Neuronal stem cell (in vitro differentiated cells): ENCODE measurements at regions not wholly inside any gene's neighbourhood (a gene's known extent, or its start where the extent isn't known, plus 50 kb on each side); places are given as distances from the start of the nearest gene placed in this dataset.

Experiments used
- DNase-seq: peaks from one replicate; pipeline ENCODE4 v3.0.0-alpha.2; 2013; ENCODE audit warnings: low spot score
- H2AFZ ChIP-seq: one replicate; pipeline ENCODE4 v1.6.1; 2013; ENCODE audit warnings: mild to moderate bottlenecking, low read length, inconsistent platforms
- H2AK5ac ChIP-seq: 2 replicates; pipeline ENCODE4 v1.6.1; 2013; ENCODE audit warnings: low read depth, mild to moderate bottlenecking, inconsistent platforms, low read length, moderate library complexity, mixed read lengths
- H2BK120ac ChIP-seq: 2 replicates; pipeline ENCODE4 v1.6.1; 2013; ENCODE audit warnings: low read depth, mild to moderate bottlenecking, inconsistent platforms, low read length, moderate library complexity, mixed read lengths
- H2BK12ac ChIP-seq: one replicate; pipeline ENCODE4 v1.6.1; 2013; ENCODE audit warnings: low read length, inconsistent platforms
- H2BK15ac ChIP-seq: 2 replicates; pipeline ENCODE4 v1.6.1; 2013; ENCODE audit warnings: mild to moderate bottlenecking, low read length, inconsistent platforms, mixed read lengths
- H2BK5ac ChIP-seq: one replicate; pipeline ENCODE4 v1.6.1; 2013; ENCODE audit warnings: inconsistent platforms, mild to moderate bottlenecking, low read length, moderate library complexity
- H3K14ac ChIP-seq: one replicate; pipeline ENCODE4 v1.6.1; 2013; ENCODE audit warnings: low read length, inconsistent platforms
- H3K18ac ChIP-seq: 2 replicates; pipeline ENCODE4 v1.6.1; 2013; ENCODE audit warnings: low read length, inconsistent platforms
- H3K23ac ChIP-seq: 2 replicates; pipeline ENCODE4 v1.6.1; 2013; ENCODE audit warnings: low read depth, mild to moderate bottlenecking, mixed read lengths, low read length, inconsistent platforms; ENCODE audit not compliant: poor library complexity
- H3K27ac ChIP-seq: replicated peaks from 3 replicates; pipeline ENCODE4 v1.5.1; 2013; ENCODE audit warnings: low read length, inconsistent platforms
- H3K27me3 ChIP-seq, 3 experiments: 2 replicates each; pipeline ENCODE4 v1.6.1; 2013; ENCODE audit warnings: low read length in 3 of 3, mild to moderate bottlenecking in 2 of 3, inconsistent platforms in 1 of 3, low read depth in 1 of 3, mixed read lengths in 1 of 3, moderate library complexity in 1 of 3; ENCODE audit not compliant: control insufficient read depth in 3 of 3, insufficient read depth in 3 of 3
- H3K36me3 ChIP-seq, 2 donors: replicated peaks in 1 of 2; 2 replicates each; pipeline ENCODE4 v1.6.1; 2013; ENCODE audit warnings: low read length in 2 of 2; ENCODE audit not compliant: control insufficient read depth in 2 of 2, insufficient read depth in 2 of 2
- H3K4ac ChIP-seq: 2 replicates; pipeline ENCODE4 v1.6.1; 2013; ENCODE audit warnings: inconsistent platforms, mild to moderate bottlenecking, low read length, moderate library complexity
- H3K4me1 ChIP-seq, 2 donors: 1 replicate in 1 of 2; 2 replicates in 1 of 2; pipeline ENCODE4 v1.6.1; 2013; ENCODE audit warnings: low read length in 2 of 2, low read depth in 1 of 2; ENCODE audit not compliant: control insufficient read depth in 2 of 2, insufficient read depth in 1 of 2
- H3K4me2 ChIP-seq: one replicate; pipeline ENCODE4 v1.6.1; 2013; ENCODE audit warnings: mild to moderate bottlenecking, low read length, inconsistent platforms; ENCODE audit not compliant: insufficient read depth, poor library complexity, severe bottlenecking
- H3K4me3 ChIP-seq, 2 donors: 2 replicates each; pipeline ENCODE4 v1.5.1; 2013; ENCODE audit warnings: low read length in 2 of 2, mild to moderate bottlenecking in 2 of 2, inconsistent platforms in 1 of 2, moderate library complexity in 1 of 2
- H3K79me1 ChIP-seq: one replicate; pipeline ENCODE4 v1.6.1; 2013; ENCODE audit warnings: low read depth, mild to moderate bottlenecking, inconsistent platforms, low read length, moderate library complexity
- H3K9ac ChIP-seq: one replicate; pipeline ENCODE4 v1.6.1; 2013; ENCODE audit warnings: mild to moderate bottlenecking, low read depth, low read length, inconsistent platforms; ENCODE audit not compliant: poor library complexity
- H3K9me3 ChIP-seq, 2 donors: replicated peaks in 1 of 2; 2 replicates each; pipeline versions ENCODE3 to v1.6.1; 2013; ENCODE audit warnings: low read length in 2 of 2, mild to moderate bottlenecking in 2 of 2, inconsistent platforms in 1 of 2, low read depth in 1 of 2, mixed read lengths in 1 of 2, moderate library complexity in 1 of 2; ENCODE audit not compliant: control insufficient read depth in 2 of 2, insufficient read depth in 1 of 2
- H4K8ac ChIP-seq: one replicate; pipeline ENCODE4 v1.6.1; 2013; ENCODE audit warnings: low read depth, mild to moderate bottlenecking, inconsistent platforms, low read length, moderate library complexity
- H4K91ac ChIP-seq: one replicate; pipeline ENCODE4 v1.6.1; 2013; ENCODE audit warnings: low read length, low read depth, mild to moderate bottlenecking, inconsistent platforms; ENCODE audit not compliant: poor library complexity
- WGBS, 2 donors: extraction: QIAGEN DNeasy Blood & Tissue Kit; methylation state at CpG; one replicate each; pipeline ENCODE4 v1.1.7; 2013; ENCODE audit warnings: missing lambda C conversion rate in 2 of 2, mixed read lengths in 1 of 2; ENCODE audit not compliant: insufficient read length in 2 of 2, insufficient replicate concordance in 1 of 2; ENCODE audit errors: extremely low coverage in 2 of 2; 5-methylcytosine and 5-hydroxymethylcytosine counted together

DNA sequence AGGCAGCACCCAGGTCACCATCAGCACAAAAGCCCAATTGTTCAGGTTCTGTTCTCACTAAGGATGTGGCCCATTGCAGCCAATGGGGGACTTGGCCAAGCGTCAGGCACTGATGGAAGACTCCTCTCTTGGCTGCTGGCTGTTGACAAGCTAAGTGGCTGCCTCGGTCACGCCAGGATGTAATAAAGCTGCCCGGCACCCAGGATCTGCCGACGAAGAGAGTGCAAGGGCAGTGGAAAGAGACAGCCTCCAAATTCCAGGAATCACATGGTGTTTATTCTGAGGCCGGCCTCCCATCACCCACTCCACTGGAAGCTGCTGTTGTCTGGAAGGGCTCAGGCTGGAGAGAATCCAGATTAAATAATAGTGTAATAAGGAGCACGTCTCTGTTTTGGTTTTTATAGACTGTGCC, 451.8 kb upstream of the TBX3 start:
- Histone ChIP-seq H3K4me1 (peaks cover 0 to 3% of the 10 kb centered on the region in 2 donors), H3K9ac (no peak overlapping the region), H3K79me1 (no peaks in the 10 kb centered on the region), H3K4ac (no peak overlapping the region), H2BK15ac (no peak overlapping the region), H3K27ac (no peak overlapping the region), H4K8ac (no peak overlapping the region), H2AFZ (no peak overlapping the region), H3K14ac (no peak overlapping the region), H3K4me3 (no peak overlapping the region), H2BK5ac (no peak overlapping the region), H3K18ac (no peak overlapping the region), H2AK5ac (no peak overlapping the region), H3K9me3 (peaks cover 0 to 2% of the 10 kb centered on the region in 2 donors), H3K4me2 (no peak overlapping the region), H3K27me3 (no peaks in the 10 kb centered on the region), H3K23ac (no peak overlapping the region), H2BK120ac (no peak overlapping the region), H3K36me3 (no peaks in the 10 kb centered on the region), H4K91ac (no peak overlapping the region), H2BK12ac (no peak overlapping the region)
- no peak for DNase-seq
- no CpG with 5 or more reads among the region's 8 CpGs for WGBS, 2 donors

DNA sequence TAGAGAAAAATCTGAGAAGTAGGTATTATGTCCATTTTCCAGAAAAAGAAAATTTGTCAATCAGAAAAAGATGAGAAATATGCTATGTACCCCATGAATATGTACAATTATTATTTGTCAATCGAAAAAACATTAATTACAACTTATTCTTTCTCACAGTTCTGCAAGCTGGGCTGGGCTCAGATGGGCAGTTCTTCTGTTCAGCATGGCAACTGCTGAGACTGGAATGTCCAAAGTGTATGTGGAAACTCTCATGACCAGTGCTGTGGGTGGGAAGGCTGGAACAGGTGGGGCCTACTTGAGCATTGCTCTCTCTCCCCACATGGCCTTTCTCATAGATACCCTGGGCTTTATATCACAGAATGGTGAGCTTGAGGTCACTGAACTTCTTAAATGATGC, 450.3 kb upstream of the TBX3 start:
- no peak overlapping the region for H3K4me2 ChIP-seq

DNA sequence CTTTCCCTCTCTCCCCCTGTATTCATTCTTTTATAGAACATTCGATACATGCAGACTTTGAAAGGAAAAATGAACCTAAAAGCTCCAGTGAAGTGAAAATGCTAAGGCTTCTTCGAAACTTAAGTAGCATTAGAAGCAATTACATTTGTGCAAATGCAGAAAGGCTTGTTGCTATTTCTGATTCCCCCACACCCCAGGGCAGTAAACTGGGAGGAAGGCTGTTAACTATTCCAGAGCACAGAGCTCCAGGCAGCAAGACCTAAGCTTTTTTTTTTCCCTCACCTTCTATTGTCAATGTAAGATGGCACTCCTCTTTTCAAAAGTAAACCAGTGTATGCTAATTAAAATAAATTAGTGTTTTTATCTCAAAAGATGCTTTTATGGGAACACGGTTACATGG, 448.9 kb upstream of the TBX3 start:
- no peak overlapping the region for H2BK120ac ChIP-seq
- peaks cover 0 to 3% of the 10 kb centered on the region in 2 donors for H3K4me1 ChIP-seq
- no peak overlapping the region for H3K14ac ChIP-seq
- H3K23ac ChIP-seq = no peak overlapping the region
- no peak overlapping the region for H4K8ac ChIP-seq
- H3K27ac ChIP-seq = no peak overlapping the region
- no peaks in the 10 kb centered on the region for H3K79me1 ChIP-seq
- H3K9me3 ChIP-seq = peaks cover 0 to 2% of the 10 kb centered on the region in 2 donors
- H3K9ac ChIP-seq = no peak overlapping the region
- no peaks in the 10 kb centered on the region for H3K27me3 ChIP-seq
- no peak overlapping the region for H3K4me2 ChIP-seq
- H2AK5ac ChIP-seq = no peak overlapping the region
- no CpG with 5 or more reads among the region's 3 CpGs for WGBS, 2 donors
- H4K91ac ChIP-seq = no peak overlapping the region
- no peak overlapping the region for H3K4ac ChIP-seq
- no peak overlapping the region for H2AFZ ChIP-seq
- no peak overlapping the region for H3K4me3 ChIP-seq
- H2BK15ac ChIP-seq = no peak overlapping the region
- no peak overlapping the region for H2BK12ac ChIP-seq
- no peaks in the 10 kb centered on the region for H3K36me3 ChIP-seq
- DNase-seq = no peak
- H2BK5ac ChIP-seq = no peak overlapping the region
- H3K18ac ChIP-seq = no peak overlapping the region

More for the DNA sequence above, 450.3 kb upstream of the TBX3 start:
- no peak overlapping the region for H2BK120ac ChIP-seq
- H2BK12ac ChIP-seq = no peak overlapping the region
- no peak overlapping the region for H4K8ac ChIP-seq
- no peaks in the 10 kb centered on the region for H3K36me3 ChIP-seq
- WGBS, 2 donors = no CpG with 5 or more reads among the region's 1 CpG
- H2BK15ac ChIP-seq = no peak overlapping the region
- no peak overlapping the region for H2BK5ac ChIP-seq
- H3K4me3 ChIP-seq = no peak overlapping the region
- H3K4me1 ChIP-seq = peaks cover 0 to 3% of the 10 kb centered on the region in 2 donors
- no peak overlapping the region for H2AFZ ChIP-seq
- no peak for DNase-seq
- H3K14ac ChIP-seq = no peak overlapping the region
- no peak overlapping the region for H3K18ac ChIP-seq
- H3K27ac ChIP-seq = no peak overlapping the region
- H3K9ac ChIP-seq = no peak overlapping the region
- peaks cover 0 to 2% of the 10 kb centered on the region in 2 donors for H3K9me3 ChIP-seq
- H4K91ac ChIP-seq = no peak overlapping the region
- H3K27me3 ChIP-seq = no peaks in the 10 kb centered on the region
- H3K23ac ChIP-seq = no peak overlapping the region
- H3K79me1 ChIP-seq = no peaks in the 10 kb centered on the region
- no peak overlapping the region for H3K4ac ChIP-seq
- no peak overlapping the region for H2AK5ac ChIP-seq

DNA sequence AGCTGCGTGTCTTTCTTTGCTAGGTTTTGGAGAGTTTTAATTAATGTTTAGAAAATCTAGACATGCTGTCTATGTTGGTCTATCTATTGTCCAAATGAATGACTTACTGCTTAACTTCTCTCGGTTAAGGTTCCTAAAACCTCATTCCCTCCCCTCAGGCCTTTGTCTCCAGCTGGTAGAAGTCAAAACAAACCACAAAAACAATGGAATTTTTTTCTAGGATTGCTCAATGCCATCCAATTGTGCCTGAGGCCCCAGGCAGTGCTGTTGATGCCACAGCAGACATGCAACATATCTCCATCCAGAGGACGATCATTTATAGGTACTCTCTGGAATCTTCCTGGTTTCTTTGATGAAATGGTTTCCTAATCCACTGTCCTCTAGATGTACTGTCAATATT, 448.2 kb upstream of the TBX3 start:
- Histone ChIP-seq H2BK5ac (no peak overlapping the region), H4K91ac (no peak overlapping the region), H4K8ac (no peak overlapping the region), H2AFZ (no peak overlapping the region), H3K18ac (no peak overlapping the region), H3K23ac (no peak overlapping the region), H3K14ac (no peak overlapping the region), H2BK12ac (no peak overlapping the region), H2BK15ac (no peak overlapping the region), H3K36me3 (no peaks in the 10 kb centered on the region), H3K4ac (no peak overlapping the region), H3K27ac (no peak overlapping the region), H3K79me1 (no peaks in the 10 kb centered on the region), H2BK120ac (no peak overlapping the region), H3K4me2 (no peak overlapping the region), H3K4me3 (no peak overlapping the region), H2AK5ac (no peak overlapping the region), H3K9ac (no peak overlapping the region), H3K27me3 (no peaks in the 10 kb centered on the region), H3K9me3 (peaks cover 0 to 2% of the 10 kb centered on the region in 2 donors), H3K4me1 (peaks cover 0 to 3% of the 10 kb centered on the region in 2 donors)
- no CpG with 5 or more reads among the region's 3 CpGs for WGBS, 2 donors
- DNase-seq = no peak
